B cell (primary cell): ENCODE measurements at regions not wholly inside any gene's neighbourhood (a gene's known extent, or its start where the extent isn't known, plus 50 kb on each side); places are given as distances from the start of the nearest gene placed in this dataset.

Source experiments
- ATAC-seq: fragments of 200-7000 bp; cut with Tn5 transposase; one replicate; pipeline ENCODE4 v1.10.0; 2021; ENCODE audit warnings: low read depth, mild to moderate bottlenecking, moderate number of reproducible peaks, moderate library complexity
- CTCF ChIA-PET: fragments of 350-600 bp; sonication (Branson Sonifier 250); formaldehyde crosslinking; loops from one replicate; lab custom pipeline; 2021; ENCODE audit warnings: antibody characterized with exemption, inconsistent platforms; lab: Charles Lee
- POLR2A ChIA-PET: fragments of 350-600 bp; sonication (Branson Sonifier 250); formaldehyde crosslinking; loops from one replicate; lab custom pipeline; 2021; ENCODE audit warnings: antibody characterized with exemption; lab: Charles Lee
- DNase-seq: peaks from one replicate; pipeline ENCODE4 v3.0.0; 2013
- H2AFZ ChIP-seq: 2 replicates; pipeline ENCODE4 v1.6.1; 2012; ENCODE audit warnings: mild to moderate bottlenecking, low read depth, low read length; ENCODE audit not compliant: insufficient read depth, poor library complexity, severe bottlenecking
- H3K27ac ChIP-seq, 2 donors: 1 replicate in 1 of 2; 2 replicates in 1 of 2; pipeline ENCODE4 v1.5.1; 2012 to 2013; ENCODE audit warnings: low read length in 2 of 2, mild to moderate bottlenecking in 2 of 2, moderate library complexity in 1 of 2
- H3K27me3 ChIP-seq, 4 experiments: fragments of 200-600 bp in 1 of 4; sonication (generic) in 1 of 4; replicated peaks in 1 of 4; 1 replicate in 2 of 4; 2 replicates in 2 of 4; pipeline versions ENCODE4 v1.6.1 to v1.7.0; 2013 to 2016; ENCODE audit warnings: low read length in 3 of 4, mild to moderate bottlenecking in 2 of 4, mixed read lengths in 1 of 4, moderate library complexity in 1 of 4; ENCODE audit not compliant: insufficient read depth in 4 of 4, control insufficient read depth in 3 of 4; ENCODE audit errors: control extremely low read depth in 1 of 4
- H3K36me3 ChIP-seq, 2 experiments: replicated peaks in 1 of 2; 1 replicate in 1 of 2; 2 replicates in 1 of 2; pipeline versions ENCODE4 v1.6.1 to v1.7.1; 2013; ENCODE audit warnings: low read length in 1 of 2; ENCODE audit not compliant: insufficient read depth in 2 of 2, control insufficient read depth in 1 of 2; ENCODE audit errors: control extremely low read depth in 1 of 2, extremely low read depth in 1 of 2
- H3K4me1 ChIP-seq, 2 donors: fragments of 200-600 bp in 1 of 2; sonication (generic) in 1 of 2; 1 replicate in 1 of 2; 2 replicates in 1 of 2; pipeline versions ENCODE4 v1.5.1 to v1.6.1; 2013 to 2017; ENCODE audit warnings: low read length in 2 of 2; ENCODE audit not compliant: control insufficient read depth in 2 of 2, insufficient read depth in 2 of 2
- H3K4me2 ChIP-seq: replicated peaks from 2 replicates; pipeline ENCODE3; 2012; ENCODE audit warnings: mild to moderate bottlenecking, low read depth, low read length; ENCODE audit not compliant: poor library complexity, severe bottlenecking
- H3K4me3 ChIP-seq, 5 experiments: fragments of 200-600 bp in 1 of 5; sonication (generic) in 1 of 5; 1 replicate in 3 of 5; 2 replicates in 2 of 5; pipeline versions ENCODE4 v1.5.1 to v1.7.0; 2011 to 2016; ENCODE audit warnings: low read length in 4 of 5, mild to moderate bottlenecking in 4 of 5, low read depth in 2 of 5, control low read depth in 1 of 5, moderate library complexity in 1 of 5; ENCODE audit not compliant: insufficient read depth in 1 of 5; ENCODE audit errors: control extremely low read depth in 1 of 5, extremely low read depth in 1 of 5
- H3K79me2 ChIP-seq: fragments of 200-600 bp; sonication (generic); one replicate; pipeline ENCODE4 v1.6.0; 2016; ENCODE audit warnings: low read length; ENCODE audit not compliant: control insufficient read depth, insufficient read depth
- H3K9ac ChIP-seq: fragments of 200-600 bp; sonication (generic); 2 replicates; pipeline ENCODE4 v1.6.1; 2017; ENCODE audit warnings: mild to moderate bottlenecking, low read length, moderate library complexity
- H3K9me3 ChIP-seq, 3 donors: one replicate each; pipeline versions ENCODE4 v1.6.1 to v1.7.1; 2013; ENCODE audit warnings: low read length in 2 of 3; ENCODE audit not compliant: control insufficient read depth in 2 of 3, insufficient read depth in 1 of 3; ENCODE audit errors: control extremely low read depth in 1 of 3
- H4K20me1 ChIP-seq: 2 replicates; pipeline ENCODE4 v1.6.0; 2012; ENCODE audit warnings: mild to moderate bottlenecking, low read length; ENCODE audit not compliant: insufficient read depth, control insufficient read depth, poor library complexity, severe bottlenecking
- H3K27ac Mint-ChIP-seq: one replicate; pipeline ENCODE4 v1.8.0; 2021; ENCODE audit warnings: mixed read lengths
- H3K27me3 Mint-ChIP-seq: one replicate; pipeline ENCODE4 v1.8.0; 2021; ENCODE audit warnings: mixed read lengths
- H3K4me1 Mint-ChIP-seq: one replicate; pipeline ENCODE4 v1.8.0; 2021; ENCODE audit warnings: mixed read lengths
- H3K4me3 Mint-ChIP-seq: one replicate; pipeline ENCODE4 v1.8.0; 2021; ENCODE audit warnings: mixed read lengths
- H3K9me3 Mint-ChIP-seq: one replicate; pipeline ENCODE4 v1.8.0; 2022; ENCODE audit warnings: mixed read lengths; ENCODE audit not compliant: insufficient read depth
- CTCF ChIP-seq: fragments of 200-600 bp; IDR thresholded peaks from one replicate; pipeline ENCODE4 v1.8.0; 2022; ENCODE audit warnings: antibody characterized with exemption, mild to moderate bottlenecking
- EZH2 ChIP-seq: IDR thresholded peaks from 2 replicates; pipeline ENCODE4 v1.6.1; 2012; ENCODE audit warnings: borderline replicate concordance, low read depth, mild to moderate bottlenecking, moderate library complexity, low read length; ENCODE audit not compliant: insufficient read depth, poor library complexity, severe bottlenecking
- intact Hi-C: fragments of 100-400 bp; cut with micrococcal nuclease; formaldehyde crosslinking; loops from one replicate; pipeline ENCODE4 v1.10.0; 2022

GRCh38 chr2:183984871-183985270, 613.5 kb upstream of the ZNF804A start:
- Histone ChIP-seq H3K4me2 (no peak overlapping the region), H3K4me1 (no peaks in the 10 kb centered on the region), H3K36me3 (no peaks in the 10 kb centered on the region), H2AFZ (no peak overlapping the region), H4K20me1 (no peaks in the 10 kb centered on the region), H3K9ac (no peak overlapping the region), H3K9me3 (peaks cover 0 to 4% (median 0%) of the 10 kb centered on the region in 3 donors), H3K27me3 (no peaks in the 10 kb centered on the region), H3K27ac (no peak overlapping the region), H3K4me3 (no peak overlapping the region), H3K79me2 (no peaks in the 10 kb centered on the region)
- Mint-ChIP-seq H3K4me1 (no peaks in the 10 kb centered on the region), H3K9me3 (peaks cover 4% of the 10 kb centered on the region), H3K27ac (no peak overlapping the region), H3K4me3 (no peak overlapping the region), H3K27me3 (no peaks in the 10 kb centered on the region)
- intact Hi-C loops, result no loop called here
- ChIA-PET CTCF (no interaction called here), POLR2A (no interaction called here)
- ATAC-seq, result no peak
- TF ChIP-seq CTCF (no peak), EZH2 (no peak)
- DNase-seq, result no peak

- POLR2A ChIA-PET, result no interaction called here
- ATAC-seq, result no peak
These were observed 606.4 kb upstream of the ZNF804A start for GRCh38 chr2:183991968-183992367.

More at GRCh38 chr2:183991968-183992367, 606.4 kb upstream of the ZNF804A start:
- intact Hi-C loops, result no loop called here
- H3K9me3 ChIP-seq, result peaks cover 0 to 8% (median 1%) of the 10 kb centered on the region in 3 donors
- H3K27ac ChIP-seq, result no peak overlapping the region
- Mint-ChIP-seq H3K4me3 (no peak overlapping the region), H3K4me1 (no peaks in the 10 kb centered on the region), H3K27ac (no peak overlapping the region), H3K9me3 (peaks cover 7% of the 10 kb centered on the region), H3K27me3 (no peaks in the 10 kb centered on the region)
- no peak overlapping the region for H3K4me2 ChIP-seq
- H2AFZ ChIP-seq, result no peak overlapping the region
- H3K4me3 ChIP-seq, result no peak overlapping the region
- no peaks in the 10 kb centered on the region for H4K20me1 ChIP-seq
- TF ChIP-seq EZH2 (no peak), CTCF (no peak)
- H3K27me3 ChIP-seq, result no peaks in the 10 kb centered on the region
- no peaks in the 10 kb centered on the region for H3K79me2 ChIP-seq
- no peaks in the 10 kb centered on the region for H3K4me1 ChIP-seq
- CTCF ChIA-PET, result no interaction called here
- no peaks in the 10 kb centered on the region for H3K36me3 ChIP-seq
- no peak for DNase-seq
- H3K9ac ChIP-seq, result no peak overlapping the region
